GM18867 (cell line): ENCODE measurements at regions not wholly inside any gene's neighbourhood (a gene's known extent, or its start where the extent isn't known, plus 50 kb on each side); places are given as distances from the start of the nearest gene placed in this dataset.

ENCODE experiments used
- ATAC-seq: cut with Tn5 transposase; IDR thresholded peaks from one replicate; pipeline ENCODE4 v1.9.1; 2021; ENCODE audit warnings: mild to moderate bottlenecking, moderate library complexity; ENCODE audit not compliant: unreplicated experiment

- ATAC-seq, result no peak
Measured at GRCh38 chr5:173826086-173826427, 62.1 kb upstream of the CPEB4 start.

GRCh38 chr5:173826428-173827350 lies 61.5 kb upstream of the CPEB4 start:
- ATAC-seq, result no peak

GRCh38 chr5:173828952-173829351 lies 59.2 kb upstream of the CPEB4 start:
- ATAC-seq, result no peak

- ATAC-seq, result peak; percentile 46
Measured at GRCh38 chr5:173829826-173830225, 58.3 kb upstream of the CPEB4 start.

DNA sequence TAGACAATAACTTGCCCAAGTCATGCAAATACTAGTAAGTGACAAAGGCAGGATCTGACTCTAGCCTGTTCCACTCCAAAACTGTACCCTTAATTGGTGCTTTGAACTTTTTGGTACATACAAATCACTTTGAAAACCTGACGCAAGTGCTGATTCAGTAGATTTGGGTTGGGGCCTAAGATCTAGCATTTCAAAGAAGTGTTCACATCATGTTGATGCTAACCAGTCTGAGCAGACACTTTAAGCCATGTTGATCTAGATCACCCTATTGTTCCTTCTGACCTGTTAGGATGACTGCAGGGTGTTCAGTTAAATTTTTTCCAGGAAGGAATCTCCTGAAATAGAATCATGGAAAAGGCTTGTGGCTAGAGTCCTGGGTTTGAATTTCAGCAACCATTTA lies 57.7 kb upstream of the CPEB4 start:
- ATAC-seq, result peak; percentile 21

- ATAC-seq, result no peak
Measured at GRCh38 chr5:173831196-173831914, 56.8 kb upstream of the CPEB4 start.

DNA sequence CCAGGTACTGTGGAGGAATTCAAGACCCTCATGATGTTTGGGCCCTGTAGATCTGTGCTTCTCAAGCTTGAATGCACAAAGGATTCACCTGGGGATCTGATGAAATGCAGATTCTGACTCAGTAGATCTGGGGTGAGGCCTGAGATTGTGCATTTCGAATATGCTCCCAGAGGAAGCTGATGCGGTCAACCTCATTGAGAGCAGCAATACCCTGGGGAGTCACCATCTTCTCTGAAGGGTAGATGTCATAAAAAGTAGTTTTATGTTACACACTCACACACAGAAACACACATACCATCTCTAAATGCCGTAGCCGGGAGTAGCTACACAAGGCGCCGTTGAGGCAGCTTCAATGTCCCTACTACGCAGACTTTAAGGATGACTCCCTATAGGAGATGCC lies 55.8 kb upstream of the CPEB4 start:
- ATAC-seq, result no peak

DNA sequence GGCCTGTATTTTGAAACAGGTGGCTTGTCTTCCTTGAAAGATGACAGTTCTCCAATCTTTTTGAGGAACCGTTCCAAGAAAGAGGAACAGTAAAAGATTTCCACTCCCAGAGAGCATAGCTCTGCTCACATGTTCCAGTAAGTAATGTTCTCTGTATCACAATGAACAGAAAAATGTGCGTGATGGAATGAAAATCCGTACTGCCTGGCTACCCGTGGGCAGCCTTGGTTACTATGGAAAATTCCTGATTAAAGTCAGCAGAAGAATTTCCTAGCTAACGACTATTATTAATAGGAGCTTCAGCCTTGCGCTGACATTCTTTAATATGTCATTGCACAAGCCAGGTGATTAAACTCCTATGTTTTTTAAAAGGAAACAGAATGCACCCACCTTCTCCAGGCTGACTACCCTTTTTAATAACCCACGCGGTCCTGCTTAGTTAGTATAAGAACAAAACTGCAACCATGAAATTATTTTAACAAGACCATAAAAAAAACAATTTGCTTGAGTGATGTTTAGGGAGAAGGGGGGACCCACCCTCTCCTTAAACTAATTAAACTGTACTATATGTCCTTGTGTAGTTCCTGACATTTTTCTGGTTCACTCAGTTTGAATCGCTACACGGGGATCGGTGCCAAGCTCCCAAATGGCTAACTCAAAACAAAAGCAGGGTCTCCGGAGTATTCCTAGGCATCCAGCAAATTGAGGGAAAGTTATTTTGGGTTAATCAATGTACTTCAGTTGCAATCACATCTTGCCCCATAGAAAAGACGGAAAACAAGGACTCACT lies 54.8 kb upstream of the CPEB4 start:
- ATAC-seq, result no peak

DNA sequence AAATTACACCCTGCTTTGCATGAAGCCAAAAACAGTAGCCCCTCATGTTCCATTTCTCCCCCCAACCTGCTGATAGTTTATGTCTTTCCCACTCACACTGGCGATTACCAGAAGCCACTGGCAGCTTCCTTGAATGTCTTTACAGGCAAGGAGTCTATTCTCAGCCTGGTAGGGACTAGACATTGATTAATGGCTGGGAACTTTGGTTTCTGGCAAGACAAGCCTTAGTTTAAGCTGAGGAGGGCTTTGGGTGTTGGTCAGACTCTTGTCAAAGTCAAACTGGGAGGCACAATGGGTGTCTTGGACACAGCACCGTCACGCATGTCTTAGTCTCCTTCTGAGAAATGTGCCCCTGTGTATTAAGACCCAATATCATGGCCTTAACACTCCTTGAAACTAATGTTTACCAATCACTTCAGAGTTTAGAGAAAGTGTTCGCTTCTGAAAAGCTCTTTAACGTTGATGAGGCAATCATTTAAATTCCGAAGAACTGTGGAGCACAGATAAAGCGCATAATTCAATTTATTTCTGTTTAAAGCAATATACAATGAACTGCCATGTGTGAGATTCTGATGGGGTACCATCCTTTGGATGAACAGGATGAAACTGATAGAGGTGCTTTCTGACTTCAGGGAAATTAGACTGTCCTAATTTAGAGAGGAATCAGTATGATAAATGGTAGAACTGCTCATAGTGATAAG lies 53.9 kb upstream of the CPEB4 start:
- no peak for ATAC-seq

DNA sequence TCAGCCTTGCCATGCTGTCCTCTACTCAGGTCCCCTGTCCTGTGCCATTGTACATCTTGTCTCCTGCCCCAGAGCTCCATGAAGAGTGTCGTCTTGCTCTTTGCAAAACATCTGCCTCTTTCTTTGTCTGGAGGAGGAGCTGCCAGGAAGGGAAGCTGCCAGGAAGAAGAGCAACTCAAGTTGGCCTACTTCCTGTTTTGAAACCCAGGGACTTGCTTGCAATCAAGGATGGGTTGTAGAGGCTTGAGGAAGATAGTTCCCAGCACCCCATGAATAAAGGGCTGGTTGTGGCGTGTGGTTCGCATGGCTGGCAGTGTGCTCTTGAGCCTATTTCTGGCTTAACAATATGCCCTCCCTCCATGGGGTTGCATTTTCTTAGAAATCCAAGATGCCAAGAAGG lies 53.0 kb upstream of the CPEB4 start:
- ATAC-seq, result no peak

DNA sequence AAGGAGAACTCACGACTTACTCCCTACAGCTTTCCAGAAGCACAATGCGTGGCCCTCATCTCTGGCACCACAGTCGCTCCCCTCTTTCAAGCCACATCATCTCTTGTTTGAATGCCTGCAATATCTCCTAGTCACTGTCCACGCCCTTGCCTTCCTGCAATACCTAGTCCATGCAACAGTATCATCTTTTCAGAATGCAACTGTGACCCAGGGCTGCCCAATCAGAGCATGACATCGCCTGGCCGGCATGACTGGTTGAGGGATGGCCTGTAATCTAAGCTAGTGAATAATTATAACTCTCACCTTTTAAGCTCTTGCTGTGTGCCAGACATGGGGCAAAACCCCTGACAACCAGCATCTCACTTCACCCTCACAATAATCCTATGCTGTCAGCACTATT lies 52.5 kb upstream of the CPEB4 start:
- ATAC-seq, result no peak

GRCh38 chr5:173837654-173838053 lies 50.5 kb upstream of the CPEB4 start:
- no peak for ATAC-seq
